Testis (tissue), 2 donors: ENCODE measurements at regions not wholly inside any gene's neighbourhood (a gene's known extent, or its start where the extent isn't known, plus 50 kb on each side); places are given as distances from the start of the nearest gene placed in this dataset.

Experiments
- DNase-seq: peaks from one replicate; pipeline ENCODE4 v3.0.0-alpha.2; 2019
- H3K27ac ChIP-seq, 2 donors: fragments of 200-600 bp; sonication (generic); one replicate each; pipeline ENCODE4 v1.5.1; 2019
- H3K27me3 ChIP-seq: fragments of 200-600 bp; sonication (generic); one replicate; pipeline ENCODE4 v1.5.1; 2019
- H3K36me3 ChIP-seq: fragments of 200-600 bp; sonication (generic); one replicate; pipeline ENCODE4 v1.5.1; 2017; ENCODE audit warnings: low read depth; ENCODE audit errors: missing control alignments
- H3K4me1 ChIP-seq: fragments of 200-600 bp; sonication (generic); one replicate; pipeline ENCODE4 v1.5.1; 2019
- H3K4me3 ChIP-seq, 2 donors: fragments of 200-600 bp; sonication (generic); one replicate each; pipeline ENCODE4 v1.5.1; 2017 to 2019
- H3K9me3 ChIP-seq: fragments of 200-600 bp; sonication (generic); one replicate; pipeline ENCODE4 v1.5.1; 2017
- CTCF ChIP-seq, 3 experiments: fragments of 450-650 bp in 2 of 3; fragments of 200-600 bp in 1 of 3; sonication (generic) in 1 of 3; IDR thresholded peaks; one replicate each; pipeline ENCODE4 v1.5.1; 2016 to 2019; ENCODE audit warnings: antibody characterized with exemption in 3 of 3, mild to moderate bottlenecking in 2 of 3, moderate library complexity in 1 of 3
- POLR2A ChIP-seq: fragments of 450-650 bp; IDR thresholded peaks from one replicate; pipeline ENCODE4 v1.6.1; 2017; ENCODE audit warnings: antibody characterized with exemption, mild to moderate bottlenecking, moderate library complexity
- WGBS, 2 donors: methylation state at CpG; one replicate each; pipeline ENCODE4 v1.1.5; 2018; 5-methylcytosine and 5-hydroxymethylcytosine counted together
- intact Hi-C: fragments of 100-400 bp; cut with DNase I; formaldehyde crosslinking; loops from one replicate; pipeline ENCODE4 v1.15.1; 2023; ENCODE audit warnings: low total_unique reads
- small RNA-seq, 2 donors: library from RNA; depleted of rRNA; stranded (forward); fragments of <200 nt; gene quantifications; one replicate each; pipeline ENCODE3, GENCODE V24; 2016

DNA sequence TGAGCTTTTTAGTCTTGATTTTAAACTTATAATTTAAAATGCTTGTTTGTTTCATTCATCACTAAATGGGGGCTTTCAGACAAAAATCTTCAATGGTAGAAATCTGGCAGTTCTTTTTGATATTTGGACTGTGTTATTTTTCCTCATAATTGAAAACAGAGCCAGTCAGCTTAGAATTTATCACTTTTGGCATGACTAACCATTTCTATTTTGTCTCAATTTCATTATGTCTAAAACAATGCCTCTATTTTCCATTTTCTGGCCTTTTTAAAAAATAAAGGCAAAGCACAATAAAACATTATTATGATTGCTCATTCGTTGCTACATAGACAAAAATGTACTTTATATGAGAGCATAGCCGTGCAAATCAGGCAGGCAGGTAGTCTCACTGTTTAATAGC, 434.5 kb downstream of the XIRP2 start:
- no peaks in the 10 kb centered on the region for H3K4me1 ChIP-seq
- 60 to 65% methylated on average over 2 of the region's 2 CpGs for WGBS, 2 donors

DNA sequence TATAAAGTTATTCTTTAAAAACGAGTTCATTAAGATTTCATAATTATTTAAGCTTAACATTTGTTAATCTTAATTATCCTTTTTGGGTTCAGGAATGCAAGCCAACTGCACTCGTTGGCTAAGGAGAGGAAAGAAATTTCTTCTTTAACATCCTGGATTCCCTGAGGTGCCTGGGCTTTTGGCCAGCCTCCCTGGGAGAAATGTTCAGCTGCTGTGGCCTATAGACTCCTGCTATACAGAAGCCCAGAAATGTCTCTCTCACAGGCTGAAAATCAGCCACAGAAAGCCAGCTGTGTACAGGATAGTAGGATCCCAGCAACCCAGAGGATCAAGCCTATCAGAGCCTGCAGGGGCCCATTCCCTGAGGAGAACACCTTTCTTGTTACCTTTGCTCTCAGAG, 430.3 kb downstream of the XIRP2 start:
- Histone ChIP-seq H3K27ac (no peak overlapping the region), H3K9me3 (no peaks in the 10 kb centered on the region), H3K4me1 (no peaks in the 10 kb centered on the region), H3K4me3 (no peak overlapping the region), H3K27me3 (no peaks in the 10 kb centered on the region), H3K36me3 (no peaks in the 10 kb centered on the region)
- 51 to 72% methylated on average over 2 of the region's 2 CpGs for WGBS, 2 donors
- intact Hi-C loops: no loop called here
- DNase-seq: no peak
- TF ChIP-seq CTCF (IDR thresholded peaks at IDR 0.05) (no peak), POLR2A (no peak)

More for the DNA sequence above, 434.5 kb downstream of the XIRP2 start:
- no peak overlapping the region for H3K27ac ChIP-seq
- no peaks in the 10 kb centered on the region for H3K9me3 ChIP-seq
- TF ChIP-seq POLR2A (no peak), CTCF (IDR thresholded peaks at IDR 0.05) (no peak)
- no peak for DNase-seq
- H3K27me3 ChIP-seq: no peaks in the 10 kb centered on the region
- no peak overlapping the region for H3K4me3 ChIP-seq
- H3K36me3 ChIP-seq: no peaks in the 10 kb centered on the region
- intact Hi-C loops: no loop called here

- no peak for TF ChIP-seq POLR2A
- intact Hi-C loops: no loop called here
- Histone ChIP-seq H3K9me3 (no peaks in the 10 kb centered on the region), H3K27me3 (no peaks in the 10 kb centered on the region), H3K4me1 (no peaks in the 10 kb centered on the region), H3K27ac (no peak overlapping the region), H3K4me3 (no peak overlapping the region), H3K36me3 (no peaks in the 10 kb centered on the region)
- DNase-seq: no peak
- WGBS, 2 donors: 38 to 63% methylated on average over 1 of the region's 1 CpG
Observed at GRCh38 chr2:167310442-167310841, 422.2 kb downstream of the XIRP2 start.

Small RNAs in the stretch of these regions (small RNA-seq; reads per million reads assigned to genes)
- gene RNU7-148P: 0 reads per million in 2 donors
